Renal cortical epithelial cell (primary cell): ENCODE measurements at regions not wholly inside any gene's neighbourhood (a gene's known extent, or its start where the extent isn't known, plus 50 kb on each side); places are given as distances from the start of the nearest gene placed in this dataset.
"Not testable (repeated sequence)": the region's sequence is repeated elsewhere in the genome, so short reads cannot be mapped to it uniquely, and the experiment has no call there.

Experiments used
- DNase-seq: peaks from one replicate; pipeline ENCODE4 v3.0.0-alpha.2; 2011; ENCODE audit warnings: low read depth

DNA sequence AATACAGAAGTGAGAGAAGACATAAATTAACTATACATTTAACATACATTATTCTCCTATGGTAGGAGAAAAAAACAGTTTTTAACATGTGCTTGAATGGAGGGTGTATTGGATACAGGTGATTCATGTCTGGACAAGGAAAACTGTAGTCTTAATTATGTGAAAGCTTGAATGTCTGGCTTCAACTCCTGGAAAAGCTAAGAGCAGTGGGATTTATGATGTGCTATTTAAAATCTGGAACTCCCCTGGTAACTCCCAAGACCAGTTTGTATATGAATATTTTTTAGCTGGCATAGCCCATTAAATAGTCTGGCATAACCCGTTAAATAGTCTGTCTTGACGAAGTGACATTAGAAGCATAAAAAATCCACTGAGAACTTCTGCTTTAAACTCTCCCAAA lies 410.0 kb upstream of the PTCHD4 start:
- no peak for DNase-seq

GRCh38 chr6:48512390-48512789 lies 401.4 kb upstream of the PTCHD4 start:
- no peak for DNase-seq

DNA sequence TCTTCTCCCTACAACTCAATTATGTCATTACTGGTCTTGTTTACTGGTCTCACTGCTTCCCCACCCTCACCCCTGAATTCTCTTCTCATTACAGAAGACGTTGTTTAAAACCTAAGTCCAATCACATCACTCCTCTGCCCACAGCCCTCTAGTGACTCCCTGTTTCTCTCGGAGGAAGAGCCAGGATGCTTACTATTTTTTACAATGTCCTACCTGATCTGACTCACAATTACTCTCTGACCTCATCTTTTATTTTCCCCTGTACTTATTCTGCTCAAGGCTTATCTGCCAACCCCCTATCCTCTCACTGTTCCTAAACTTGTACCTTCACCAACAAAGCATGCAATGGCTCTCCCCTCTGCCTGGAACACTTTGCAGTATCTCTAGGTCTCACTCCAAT lies 400.4 kb upstream of the PTCHD4 start:
- no peak for DNase-seq

DNA sequence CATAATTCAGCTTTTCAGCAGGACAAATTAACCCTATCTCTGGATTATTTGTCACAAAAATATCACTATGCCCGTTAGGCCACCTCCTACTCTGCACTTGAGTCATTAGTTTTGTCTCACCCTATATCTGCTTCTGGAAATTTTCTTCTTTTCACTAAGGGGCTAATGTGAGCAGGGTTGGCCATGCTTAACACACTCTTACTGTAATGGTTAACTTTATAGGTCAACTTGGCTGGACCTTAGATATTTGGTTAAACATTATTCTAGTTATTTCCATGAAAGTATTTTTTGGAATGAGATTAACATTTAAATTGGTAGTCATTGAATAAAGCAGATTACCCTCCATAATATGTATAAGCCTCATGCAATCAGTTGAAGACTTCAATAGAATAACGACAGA lies 394.6 kb upstream of the PTCHD4 start:
- peak; percentile 81 for DNase-seq

DNA sequence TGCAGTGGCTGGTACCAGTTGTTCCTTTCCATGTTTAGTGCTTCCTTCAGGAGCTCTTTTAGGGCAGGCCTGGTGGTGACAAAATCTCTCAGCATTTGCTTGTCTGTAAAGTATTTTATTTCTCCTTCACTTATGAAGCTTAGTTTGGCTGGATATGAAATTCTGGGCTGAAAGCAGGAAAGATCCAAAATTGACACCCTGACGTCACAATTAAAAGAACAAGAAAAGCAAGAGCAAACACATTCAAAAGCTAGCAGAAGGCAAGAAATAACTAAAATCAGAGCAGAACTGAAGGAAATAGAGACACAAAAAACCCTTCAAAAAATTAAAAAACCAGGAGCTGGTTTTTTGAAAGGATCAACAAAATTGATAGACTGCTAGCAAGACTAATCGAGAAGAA lies 382.4 kb upstream of the PTCHD4 start:
- not testable (repeated sequence) for DNase-seq

GRCh38 chr6:48490658-48491057 lies 379.7 kb upstream of the PTCHD4 start:
- DNase-seq, result no peak

GRCh38 chr6:48486876-48487275 lies 375.9 kb upstream of the PTCHD4 start:
- DNase-seq, result no peak

DNA sequence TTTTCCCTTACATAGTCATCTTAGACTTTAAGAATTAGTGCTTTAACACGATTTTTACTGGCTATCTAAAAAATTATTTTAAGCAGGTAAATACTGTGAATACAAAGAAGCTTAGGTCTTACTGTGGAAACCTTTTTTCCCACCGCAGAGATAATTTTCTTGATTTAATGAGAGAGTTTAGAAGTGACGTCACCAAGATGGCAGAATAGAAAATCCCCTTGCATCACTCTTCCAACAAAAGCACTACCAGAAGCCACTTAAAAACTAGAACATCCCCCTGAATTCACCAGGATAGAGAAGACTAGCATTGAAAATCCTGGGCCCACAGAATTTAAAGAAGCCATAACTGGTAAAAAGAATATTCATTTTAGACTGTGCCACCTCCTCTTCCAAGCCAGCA lies 375.4 kb upstream of the PTCHD4 start:
- DNase-seq, result no peak

- peak; percentile 45 for DNase-seq
Measured at GRCh38 chr6:48476257-48476656, 365.3 kb upstream of the PTCHD4 start.

- peak; percentile 25 for DNase-seq
Measured at GRCh38 chr6:48475275-48475674, 364.3 kb upstream of the PTCHD4 start.

GRCh38 chr6:48474830-48475229 lies 363.8 kb upstream of the PTCHD4 start:
- DNase-seq, result no peak

- DNase-seq, result no peak
Measured at GRCh38 chr6:48474136-48474535, 363.1 kb upstream of the PTCHD4 start.

GRCh38 chr6:48472535-48472934 lies 361.5 kb upstream of the PTCHD4 start:
- no peak for DNase-seq

GRCh38 chr6:48472091-48472490 lies 361.1 kb upstream of the PTCHD4 start:
- no peak for DNase-seq

GRCh38 chr6:48471326-48471725 lies 360.3 kb upstream of the PTCHD4 start:
- DNase-seq, result no peak

- peak; percentile 33 for DNase-seq
Measured at GRCh38 chr6:48449002-48449401, 338.0 kb upstream of the PTCHD4 start.

DNA sequence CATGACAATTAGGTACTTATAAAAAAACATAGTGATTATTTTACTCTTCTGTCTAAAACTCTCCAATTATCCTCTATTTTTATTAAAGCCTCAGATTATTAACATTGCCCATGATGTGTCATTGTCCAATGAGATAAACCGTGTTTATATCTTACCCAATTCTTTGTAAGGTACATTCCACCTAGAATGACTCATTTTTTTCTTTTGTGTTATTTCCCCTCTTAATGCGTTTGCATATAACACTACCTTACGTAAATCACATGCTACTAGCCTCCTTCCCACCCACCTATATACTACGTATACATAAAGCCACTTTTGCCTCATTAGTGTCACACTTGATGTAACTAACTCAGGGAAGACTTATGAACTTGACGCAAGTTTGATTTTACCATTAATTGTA lies 336.3 kb upstream of the PTCHD4 start:
- no peak for DNase-seq

GRCh38 chr6:48429610-48430009 lies 318.6 kb upstream of the PTCHD4 start:
- DNase-seq, result peak; percentile 4

GRCh38 chr6:48429021-48429420 lies 318.0 kb upstream of the PTCHD4 start:
- peak; percentile 8 for DNase-seq

GRCh38 chr6:48426636-48427035 lies 315.6 kb upstream of the PTCHD4 start:
- DNase-seq, result peak; percentile 98

GRCh38 chr6:48423640-48424365 lies 312.8 kb upstream of the PTCHD4 start:
- no peak for DNase-seq

DNA sequence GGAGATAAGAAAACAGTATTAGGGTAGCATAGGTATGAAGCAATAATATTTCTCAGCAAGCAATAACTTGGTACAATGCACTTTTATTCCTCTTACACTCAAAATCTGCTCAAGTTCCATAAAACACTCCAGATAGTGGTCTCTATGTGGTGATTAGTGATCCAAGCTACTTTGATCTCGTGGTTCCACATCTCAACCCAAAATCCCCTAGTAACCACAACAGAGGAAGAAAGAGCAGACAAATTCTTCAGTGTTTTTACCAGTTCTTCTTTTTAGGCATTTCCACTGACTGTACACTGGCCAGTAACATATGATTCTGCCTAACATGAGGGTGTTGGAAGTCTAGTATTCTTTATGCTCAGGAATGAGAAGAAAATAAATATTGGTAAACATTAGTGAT lies 309.0 kb upstream of the PTCHD4 start:
- peak; percentile 19 for DNase-seq

- no peak for DNase-seq
Measured at GRCh38 chr6:48417927-48418326, 306.9 kb upstream of the PTCHD4 start.

GRCh38 chr6:48412656-48413055 lies 301.7 kb upstream of the PTCHD4 start:
- DNase-seq, result no peak
